GM21381 (cell line): ENCODE measurements at regions not wholly inside any gene's neighbourhood (a gene's known extent, or its start where the extent isn't known, plus 50 kb on each side); places are given as distances from the start of the nearest gene placed in this dataset.
A peak's percentile ranks its signal among the peaks of the same experiment; 100 is the strongest.

Experiments used
- ATAC-seq: cut with Tn5 transposase; IDR thresholded peaks from one replicate; pipeline ENCODE4 v1.9.1; 2021; ENCODE audit warnings: mild to moderate bottlenecking, moderate library complexity; ENCODE audit not compliant: unreplicated experiment

DNA sequence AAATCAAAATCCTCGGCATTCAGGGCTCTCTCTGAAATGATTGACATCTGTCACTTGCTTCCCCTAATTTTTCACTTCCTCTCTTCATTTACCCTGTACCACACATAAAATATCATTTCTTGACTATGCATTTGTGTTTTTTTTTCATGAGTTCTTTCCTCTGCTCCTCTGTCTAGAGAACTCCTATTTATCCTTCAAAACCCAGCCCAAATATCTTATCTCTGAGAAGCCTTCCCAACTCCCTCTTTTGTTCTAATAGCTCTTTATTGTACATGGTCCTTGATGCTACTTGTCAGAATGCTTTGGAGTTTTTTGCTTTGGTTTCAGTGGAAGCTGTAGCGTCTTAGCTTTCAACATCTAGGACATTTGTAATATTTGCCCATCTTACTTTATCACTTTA lies 190.2 kb upstream of the CTBP2 start:
- ATAC-seq: no peak

DNA sequence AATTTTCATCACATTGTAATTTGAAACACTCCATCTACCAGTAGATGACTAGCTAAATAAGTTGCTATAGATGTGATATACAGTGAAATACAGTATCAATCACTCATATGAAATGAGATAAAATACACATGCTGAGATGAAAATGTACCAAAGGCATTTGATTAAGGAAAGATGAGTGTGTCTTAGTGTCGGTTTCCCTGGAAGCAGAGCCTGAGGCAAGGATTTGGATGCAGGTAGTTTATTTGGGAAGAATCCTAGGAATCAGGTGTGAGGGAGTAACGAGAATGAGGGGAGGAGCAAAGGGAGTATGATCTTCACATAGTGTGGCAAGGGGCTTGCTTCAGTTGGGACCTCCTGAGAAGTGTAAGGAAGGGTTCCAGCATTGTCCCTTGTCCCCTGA lies 188.2 kb upstream of the CTBP2 start:
- ATAC-seq: no peak

DNA sequence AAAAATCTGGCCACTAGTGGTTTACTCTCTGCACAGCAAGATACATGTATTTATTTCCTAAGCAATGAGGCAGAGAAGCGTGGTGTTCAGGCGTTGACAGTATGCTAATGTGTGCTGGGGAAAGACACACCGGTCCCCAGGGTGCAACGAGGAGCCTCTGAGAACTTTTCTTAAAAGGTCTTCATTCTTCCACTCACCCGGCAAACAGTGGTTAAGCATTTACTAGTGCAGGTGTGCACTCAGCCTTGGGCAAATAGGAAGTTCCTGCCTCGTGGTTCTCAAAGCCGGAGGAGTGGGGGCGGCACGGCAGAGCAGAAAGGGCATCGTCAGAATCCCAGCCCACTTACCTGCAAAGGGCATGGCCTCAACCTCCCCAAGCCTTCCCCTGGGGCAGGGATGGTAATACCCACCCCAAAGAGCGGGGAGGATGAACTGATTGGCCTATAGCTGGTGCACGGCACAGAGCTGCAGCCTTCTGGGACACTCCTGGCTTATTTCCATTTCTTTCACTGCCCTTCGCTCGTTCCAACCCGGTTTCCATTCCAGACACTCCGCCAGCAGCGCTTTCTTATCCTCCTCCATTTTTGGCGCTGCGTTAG lies 184.3 kb upstream of the CTBP2 start:
- peak; percentile 64 for ATAC-seq

DNA sequence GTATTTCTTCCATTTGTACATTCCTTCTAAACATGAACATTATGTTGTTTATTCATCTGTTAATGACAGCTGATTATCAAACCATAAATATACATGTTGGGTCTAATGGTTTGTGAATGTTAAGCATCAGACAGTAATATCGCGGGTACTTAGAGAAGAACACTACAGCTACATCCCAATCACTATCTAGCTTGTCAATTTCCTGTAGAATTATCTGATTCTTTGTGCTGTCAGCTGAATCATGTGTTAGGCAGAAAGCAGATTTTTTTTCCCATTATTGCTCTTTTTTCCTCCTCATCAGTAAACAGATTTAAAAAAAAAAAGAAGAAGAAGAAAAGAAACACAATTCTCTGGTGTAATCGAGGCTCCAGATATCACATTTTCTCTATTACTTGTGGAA lies 183.6 kb upstream of the CTBP2 start:
- no peak for ATAC-seq

DNA sequence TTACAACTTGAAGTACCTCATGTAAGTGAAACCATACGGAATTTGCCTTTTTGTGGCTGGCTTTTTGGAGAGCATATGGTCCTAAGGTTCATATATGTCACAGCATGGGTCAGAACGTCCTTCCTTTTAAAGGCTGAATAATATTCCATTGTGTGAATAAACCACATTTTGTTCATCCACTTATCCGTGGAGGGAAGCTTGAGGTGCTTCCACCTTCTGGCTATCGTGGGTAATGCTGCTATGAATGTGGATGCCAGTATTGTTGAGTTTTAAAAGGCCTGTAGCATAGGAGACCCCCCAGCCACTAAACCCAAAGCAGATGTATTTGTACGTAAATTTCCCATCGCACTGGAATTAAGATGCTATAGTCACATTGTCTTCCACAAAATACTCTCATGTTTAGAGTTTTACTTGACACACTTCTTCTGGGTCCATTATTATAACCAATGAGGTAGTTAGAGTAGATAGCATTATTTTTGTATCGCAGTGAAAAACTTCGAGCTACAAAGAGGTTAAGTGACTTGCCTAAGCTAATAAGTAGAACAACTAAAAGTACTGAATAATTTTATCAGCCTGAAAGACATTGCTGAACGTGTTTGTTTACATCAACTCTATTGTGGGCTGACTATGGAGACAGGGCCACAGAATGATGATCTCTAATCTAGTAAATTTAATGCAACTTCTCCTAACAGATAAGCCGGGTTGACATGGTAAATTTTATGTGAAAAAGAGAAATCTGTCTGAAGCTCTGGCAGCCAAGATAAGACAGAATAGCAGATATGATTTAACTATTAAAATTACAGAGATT lies 183.0 kb upstream of the CTBP2 start:
- no peak for ATAC-seq

DNA sequence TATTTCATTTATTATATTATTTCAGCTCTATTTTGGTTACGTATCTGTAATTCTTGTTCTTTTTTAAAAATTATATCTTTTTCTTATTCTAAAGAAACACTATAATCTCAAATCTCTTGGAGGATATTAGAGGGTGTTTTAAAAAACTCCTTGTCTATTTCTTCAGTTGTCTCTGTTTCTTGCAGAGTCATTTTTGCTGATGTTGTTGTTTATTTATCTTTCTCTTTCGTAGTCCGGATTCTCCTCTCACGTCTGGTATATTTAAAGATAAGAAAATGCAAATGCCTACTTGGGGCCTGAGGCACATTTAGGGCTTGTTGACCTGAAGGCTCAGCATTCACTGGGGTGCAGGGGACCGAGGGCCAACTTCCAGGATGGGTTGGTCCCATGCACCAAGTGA lies 181.2 kb upstream of the CTBP2 start:
- ATAC-seq: no peak

DNA sequence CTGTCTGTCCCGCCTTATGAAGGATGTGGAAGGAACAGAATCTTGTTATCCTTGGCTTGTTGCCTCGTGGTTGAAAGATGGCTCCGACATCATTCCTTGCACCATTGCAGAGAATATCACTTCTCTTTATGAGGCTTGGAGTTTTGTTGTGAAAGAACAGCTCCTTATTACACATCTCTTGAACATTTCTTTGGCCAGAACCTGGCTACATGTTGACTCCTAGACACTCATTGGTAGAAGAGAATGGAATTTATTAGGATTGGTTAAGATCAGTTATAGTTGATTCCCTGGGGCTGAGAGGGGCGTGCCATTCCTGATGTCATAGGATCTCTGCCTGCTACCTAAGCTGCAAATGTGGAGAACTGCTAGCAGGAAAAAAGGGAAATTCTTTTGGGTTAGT lies 180.5 kb upstream of the CTBP2 start:
- no peak for ATAC-seq

DNA sequence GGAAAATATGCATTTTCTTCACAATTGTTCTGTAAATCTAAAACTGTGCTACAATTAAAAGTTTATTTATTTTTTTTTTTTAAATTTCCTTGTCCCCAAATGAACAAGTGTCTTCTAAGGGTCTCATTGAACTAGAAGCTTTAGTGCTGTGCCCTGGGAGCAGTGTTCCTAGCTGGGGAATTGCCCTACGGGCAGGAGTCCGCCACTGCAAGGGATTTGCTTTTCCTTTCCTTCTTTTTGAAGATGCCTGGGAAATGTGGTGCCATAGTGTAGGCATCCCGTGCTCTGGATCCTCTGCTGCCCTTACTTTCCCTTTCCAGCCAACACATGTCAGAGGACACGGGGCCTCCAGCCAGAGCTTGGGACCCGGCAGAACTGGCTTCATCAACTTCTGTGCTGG lies 177.1 kb upstream of the CTBP2 start:
- no peak for ATAC-seq

DNA sequence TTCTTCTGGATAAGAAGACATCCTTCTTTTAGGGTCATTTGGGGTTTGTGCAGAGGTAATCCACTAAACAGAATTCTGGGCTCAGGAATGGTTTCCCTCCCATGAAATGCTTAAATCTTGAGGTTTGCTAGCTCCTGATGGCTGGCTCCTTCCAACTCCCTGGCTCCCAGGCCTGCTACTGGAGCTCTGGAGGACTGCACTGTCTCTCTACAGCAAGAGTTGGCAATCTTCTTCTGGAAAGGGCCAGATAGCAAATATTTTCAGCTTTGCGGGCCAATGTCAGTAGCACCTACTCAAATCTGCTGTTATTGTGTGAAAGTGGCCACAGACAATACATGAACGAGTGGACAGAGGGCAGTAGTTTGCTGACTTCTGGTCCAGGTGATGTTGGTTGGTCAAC lies 174.2 kb upstream of the CTBP2 start:
- no peak for ATAC-seq

DNA sequence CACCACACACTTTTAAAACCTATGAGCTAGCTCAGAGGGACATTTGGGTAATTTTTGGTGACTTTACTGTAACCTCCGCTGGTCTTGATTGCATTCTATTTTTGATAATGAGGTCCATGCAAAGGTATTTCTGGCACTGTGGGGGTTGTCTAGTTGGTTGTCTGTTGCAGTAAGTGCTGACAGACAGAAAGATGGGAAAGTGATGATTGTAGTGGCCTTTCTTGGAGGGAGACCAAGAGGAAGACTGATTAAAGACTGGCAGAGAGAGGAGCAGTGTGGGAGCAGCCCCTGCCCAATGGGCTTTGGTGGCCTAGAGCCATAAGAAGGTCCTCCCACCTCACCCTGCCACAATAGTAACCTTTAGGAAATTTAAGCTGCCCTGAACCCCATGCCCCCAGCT lies 173.4 kb upstream of the CTBP2 start:
- no peak for ATAC-seq

DNA sequence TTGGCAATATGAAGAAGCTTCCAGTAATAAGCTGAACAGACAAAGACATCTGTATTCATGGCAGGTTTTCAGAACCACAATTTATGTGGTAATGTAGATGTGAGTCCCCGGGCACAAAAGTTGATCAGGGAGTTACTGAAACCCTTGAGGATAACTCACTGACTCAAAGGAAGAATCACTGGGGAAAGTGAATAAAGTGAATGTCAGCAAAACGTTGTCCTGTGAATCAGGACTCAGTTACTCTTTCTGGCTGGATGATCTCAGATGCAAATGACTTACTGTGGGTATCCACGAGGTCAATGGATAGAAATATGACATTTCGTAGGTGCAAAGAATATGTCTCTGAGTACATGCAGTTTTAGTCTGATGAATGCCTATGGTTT lies 172.8 kb upstream of the CTBP2 start:
- ATAC-seq: no peak

DNA sequence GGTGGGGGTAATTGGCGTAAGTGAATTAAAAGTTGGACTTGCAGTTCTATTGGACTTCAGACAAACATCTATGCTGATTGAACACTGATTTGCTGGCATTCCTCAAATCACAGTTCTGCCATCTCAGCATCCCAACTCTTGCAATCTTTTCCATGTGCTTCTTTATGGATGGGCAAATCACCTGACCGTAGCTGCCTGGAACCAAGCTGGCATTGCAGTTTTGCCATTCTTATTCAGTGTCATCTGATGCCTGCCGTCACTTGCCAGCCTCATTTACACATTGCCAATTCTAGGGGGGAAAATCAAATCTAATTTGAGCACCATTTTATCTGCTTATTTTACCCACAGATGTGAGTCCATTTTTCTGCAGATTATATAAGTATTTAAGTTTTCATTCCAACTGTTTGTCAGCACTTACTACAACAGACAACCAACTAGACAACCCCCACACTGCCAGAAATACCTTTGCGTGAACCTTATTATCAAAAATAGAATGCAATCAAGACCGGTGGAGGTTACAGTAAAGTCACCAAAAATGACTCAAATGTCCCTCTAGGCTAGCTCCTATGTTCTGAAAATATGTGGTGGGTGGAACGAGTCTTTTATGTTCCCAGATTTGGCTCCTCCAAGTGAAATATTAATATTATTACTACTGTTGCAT lies 172.3 kb upstream of the CTBP2 start:
- no peak for ATAC-seq

DNA sequence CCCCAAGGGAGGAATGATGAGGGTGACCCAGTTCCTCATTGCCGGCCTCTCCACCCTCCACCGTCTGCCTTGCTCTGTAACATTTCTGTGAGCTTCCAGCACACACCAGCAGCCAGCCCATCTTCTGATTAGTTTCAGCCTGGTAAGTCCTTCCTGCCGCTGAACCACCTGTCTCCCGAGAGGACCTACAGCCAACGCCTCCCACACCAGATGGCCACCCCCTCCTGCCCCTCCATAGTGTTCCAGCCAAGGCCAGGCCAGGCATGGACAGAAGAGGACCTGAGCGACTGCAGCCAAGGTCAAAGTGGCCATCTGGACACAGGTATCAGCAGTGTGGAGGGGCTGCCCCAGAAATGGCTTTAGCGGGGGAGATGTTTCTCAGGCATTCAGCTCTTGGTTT lies 170.7 kb upstream of the CTBP2 start:
- ATAC-seq: no peak

DNA sequence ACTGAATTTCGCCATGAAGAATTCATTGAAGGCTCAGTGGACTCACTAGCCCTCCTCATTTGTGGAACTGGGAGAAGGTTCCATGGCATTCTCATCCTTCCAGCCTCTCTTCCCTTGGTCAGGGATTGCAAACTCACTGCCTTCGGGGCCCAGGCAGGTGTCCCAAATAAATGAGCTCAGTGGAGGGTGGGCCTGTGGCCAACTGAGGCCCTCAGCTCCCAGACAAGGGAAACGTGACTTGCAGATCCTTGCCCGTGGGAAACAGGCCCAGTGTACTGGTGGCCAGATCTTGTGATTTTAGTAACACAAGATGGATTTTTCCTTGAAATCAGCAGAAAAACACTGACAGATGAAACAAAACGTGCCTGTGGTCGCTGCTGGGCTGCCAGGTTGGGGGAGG lies 168.7 kb upstream of the CTBP2 start:
- ATAC-seq: no peak

DNA sequence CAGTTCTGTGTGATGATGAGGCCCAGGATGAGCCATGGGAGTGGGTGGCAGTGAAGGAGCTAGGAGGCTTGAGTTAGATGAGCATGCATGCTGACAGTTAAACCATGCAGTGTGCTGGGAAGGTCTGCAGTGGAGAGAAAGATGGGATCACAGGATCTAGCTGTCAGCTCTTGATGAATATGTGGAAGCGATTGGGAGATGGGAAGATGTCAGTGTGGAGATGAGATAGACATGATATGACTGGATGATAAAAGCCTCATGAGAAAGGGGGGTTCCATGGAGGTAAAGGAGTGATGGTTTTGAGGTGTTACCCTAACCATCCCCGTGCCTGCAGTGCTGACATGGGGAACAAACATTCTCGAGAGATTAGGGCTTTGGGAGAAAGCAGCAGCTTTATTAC lies 165.0 kb upstream of the CTBP2 start:
- ATAC-seq: no peak

DNA sequence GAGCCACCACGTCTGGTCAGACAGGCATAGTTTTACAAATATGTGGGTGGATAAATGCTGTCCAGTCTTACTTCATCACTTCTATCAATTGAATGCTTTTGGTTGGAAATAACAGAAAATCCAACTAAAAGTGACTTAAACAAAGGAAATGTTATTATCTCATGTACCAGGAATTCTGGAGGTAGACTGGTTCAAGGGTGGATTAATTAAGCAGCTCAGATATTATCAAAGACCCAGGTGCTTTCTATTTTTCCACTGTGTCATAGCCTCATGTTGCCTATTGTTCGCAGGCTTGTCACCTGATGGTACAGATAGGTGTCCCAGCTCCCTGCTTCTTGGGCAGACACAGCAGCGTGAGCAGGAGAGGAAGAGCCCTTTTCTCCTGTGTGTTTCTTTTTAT lies 156.1 kb upstream of the CTBP2 start:
- no peak for ATAC-seq

DNA sequence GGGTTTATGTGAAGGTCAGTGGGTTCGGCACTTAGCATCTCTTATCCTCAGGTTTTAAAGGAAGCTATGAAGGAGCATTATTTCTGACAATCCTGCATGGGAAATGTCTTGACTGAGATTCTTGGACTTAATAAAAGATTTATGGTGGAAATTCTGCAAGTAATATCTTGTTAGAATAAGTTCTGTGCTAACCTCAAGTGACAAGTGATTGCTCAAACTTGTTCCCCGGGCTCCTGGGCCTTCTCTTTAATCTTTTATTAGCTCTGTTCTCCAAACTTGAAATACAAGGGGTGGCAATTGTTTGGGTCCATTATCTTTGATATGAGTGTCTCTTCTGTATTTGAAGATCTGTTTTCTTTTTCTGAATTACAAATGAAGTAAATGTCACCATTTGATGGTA lies 140.6 kb upstream of the CTBP2 start:
- no peak for ATAC-seq

DNA sequence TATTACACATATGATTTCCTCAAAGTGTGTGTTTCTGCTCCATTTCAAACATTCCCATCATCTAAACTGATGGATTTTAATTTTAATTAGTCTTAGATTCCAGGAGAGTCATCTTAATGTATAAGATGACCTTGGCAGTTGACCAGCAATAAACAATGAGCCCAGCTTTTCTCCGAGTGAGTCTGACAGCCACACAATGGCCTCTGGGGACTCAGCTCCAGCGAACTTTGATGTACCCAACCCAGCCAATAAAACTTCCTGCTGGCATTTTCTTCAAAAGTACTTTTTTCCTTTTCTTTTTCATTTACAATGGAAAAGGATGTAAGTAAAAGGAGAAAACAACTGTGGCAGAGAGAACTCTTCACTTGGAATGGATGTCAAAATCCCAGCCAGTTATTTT lies 139.1 kb upstream of the CTBP2 start:
- no peak for ATAC-seq

DNA sequence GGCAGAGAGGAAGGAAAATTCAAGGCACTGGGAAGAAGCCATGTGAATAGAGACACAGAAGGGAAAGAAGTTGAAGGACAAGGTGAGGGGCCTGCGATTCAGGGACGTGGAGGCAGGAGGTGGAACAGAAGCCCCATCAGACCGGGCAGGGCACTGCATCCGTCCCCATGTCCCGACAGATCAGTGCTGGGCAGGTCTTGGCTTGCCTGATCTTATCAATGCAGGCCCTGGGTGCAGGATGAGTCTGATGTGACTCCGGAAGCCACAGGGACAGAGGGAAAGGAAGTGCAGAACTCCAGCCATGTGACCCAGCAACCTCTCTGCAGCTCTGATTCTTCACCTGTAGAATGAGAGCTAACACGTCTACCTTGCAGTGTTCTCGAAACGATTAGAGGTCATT lies 136.2 kb upstream of the CTBP2 start:
- no peak for ATAC-seq

DNA sequence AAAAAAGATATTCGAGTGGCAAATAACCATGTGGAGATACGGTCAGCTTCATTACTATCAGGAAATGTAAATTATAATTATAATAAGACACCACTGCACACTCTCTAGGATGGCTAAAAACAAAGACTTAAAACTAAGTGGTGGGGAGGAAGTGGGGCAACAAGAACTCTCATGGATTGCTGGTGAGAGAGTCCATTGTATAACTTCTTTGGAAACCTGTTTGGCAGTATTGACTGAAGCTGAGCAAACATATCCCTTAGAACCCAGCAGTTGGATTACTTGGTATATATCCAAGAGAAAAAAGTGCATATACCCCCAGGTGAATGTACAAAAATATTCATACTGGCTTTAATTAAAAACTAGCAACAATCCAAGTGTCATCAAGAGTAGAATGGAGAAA lies 133.7 kb upstream of the CTBP2 start:
- no peak for ATAC-seq

DNA sequence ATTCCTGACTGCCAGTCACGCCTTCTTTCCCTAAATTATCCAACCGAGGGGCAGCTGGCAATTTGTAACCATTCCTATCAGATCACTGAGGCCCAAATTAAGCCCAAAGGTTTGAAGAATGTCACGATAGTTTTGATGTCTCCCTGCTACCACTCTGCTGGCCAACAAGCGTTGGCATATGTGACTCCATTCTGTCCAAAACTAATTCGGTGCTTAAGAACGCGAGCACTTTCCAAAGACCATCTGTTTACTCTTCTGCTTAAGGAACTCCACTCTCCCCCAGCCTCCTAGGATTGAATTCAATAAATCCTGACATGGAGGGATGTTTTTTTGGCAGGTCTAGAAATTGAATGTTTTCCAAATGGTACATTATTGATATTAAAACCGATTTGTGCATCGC lies 131.5 kb upstream of the CTBP2 start:
- ATAC-seq: no peak

DNA sequence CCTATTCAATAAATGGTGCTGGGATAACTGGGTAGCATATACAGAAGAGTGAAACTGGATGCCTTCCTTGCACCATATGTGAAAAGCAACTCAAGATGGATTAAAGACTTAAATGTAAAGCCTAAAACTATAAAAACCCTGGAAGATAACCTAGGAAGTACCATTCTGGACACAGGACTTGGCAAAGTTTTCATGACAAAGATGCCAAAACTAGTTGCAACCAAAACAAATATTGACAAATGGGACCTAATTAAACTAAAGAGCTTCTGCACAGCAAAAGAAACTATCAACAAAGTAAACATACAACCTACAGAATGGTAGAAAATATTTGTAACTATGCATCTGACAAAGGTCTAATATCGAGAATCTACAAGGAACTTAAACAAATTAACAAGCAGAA lies 129.1 kb upstream of the CTBP2 start:
- no peak for ATAC-seq
